Neural cell (in vitro differentiated cells): ENCODE measurements at regions not wholly inside any gene's neighbourhood (a gene's known extent, or its start where the extent isn't known, plus 50 kb on each side); places are given as distances from the start of the nearest gene placed in this dataset.

Experiments
- H2AFZ ChIP-seq: fragments of 200-600, 300-800 bp; sonication (generic), shearing (Covaris generic); 2 replicates; pipeline ENCODE4 v1.6.0; 2014; ENCODE audit warnings: low read depth, mild to moderate bottlenecking, antibody characterized with exemption, low read length, moderate library complexity
- H3F3A ChIP-seq: fragments of 200-600 bp; shearing (Covaris generic); 2 replicates; pipeline ENCODE4 v1.6.1; 2016; ENCODE audit warnings: mild to moderate bottlenecking, moderate library complexity, mixed read lengths, antibody characterized with exemption, low read length; ENCODE audit not compliant: insufficient read depth, poor library complexity, severe bottlenecking
- H3K27ac ChIP-seq: fragments of 200-600, 300-800 bp; sonication (generic), shearing (Covaris generic); 2 replicates; pipeline ENCODE4 v1.5.1; 2014; ENCODE audit warnings: mild to moderate bottlenecking, low read length, moderate library complexity
- H3K27me3 ChIP-seq: fragments of 300-800, 200-600 bp; sonication (generic), shearing (Covaris generic); 2 replicates; pipeline ENCODE4 v1.6.0; 2014; ENCODE audit warnings: mild to moderate bottlenecking, low read depth, low read length, moderate library complexity; ENCODE audit not compliant: insufficient read depth
- H3K36me3 ChIP-seq: fragments of 300-800, 200-600 bp; sonication (generic), shearing (Covaris generic); 2 replicates; pipeline ENCODE4 v1.5.1; 2014; ENCODE audit warnings: mild to moderate bottlenecking, antibody characterized with exemption, low read length, moderate library complexity; ENCODE audit not compliant: insufficient read depth
- H3K4me2 ChIP-seq: fragments of 300-800, 200-600 bp; sonication (generic), shearing (Covaris generic); 2 replicates; pipeline ENCODE4 v1.6.0; 2014; ENCODE audit warnings: mild to moderate bottlenecking, low read length
- H3K4me3 ChIP-seq: fragments of 300-800, 200-600 bp; sonication (generic), shearing (Covaris generic); 2 replicates; pipeline ENCODE4 v1.5.1; 2014; ENCODE audit warnings: mild to moderate bottlenecking, low read length, moderate library complexity
- H3K79me2 ChIP-seq: fragments of 200-600 bp; shearing (Covaris generic); replicated peaks from 2 replicates; pipeline ENCODE4 v1.6.0; 2014; ENCODE audit warnings: mild to moderate bottlenecking, low read length, moderate library complexity; ENCODE audit not compliant: insufficient read depth
- H3K9ac ChIP-seq: fragments of 300-800, 200-600 bp; sonication (generic), shearing (Covaris generic); 2 replicates; pipeline ENCODE4 v1.6.1; 2016; ENCODE audit warnings: mild to moderate bottlenecking, low read length, mixed read lengths
- H3K9me2 ChIP-seq: fragments of 200-600 bp; shearing (Covaris generic); 2 replicates; pipeline ENCODE4 v1.6.1; 2016; ENCODE audit warnings: mild to moderate bottlenecking, low read length, mixed read lengths; ENCODE audit not compliant: insufficient read depth
- H3K9me3 ChIP-seq: fragments of 200-600, 300-800 bp; sonication (generic), shearing (Covaris generic); 2 replicates; pipeline ENCODE4 v1.6.1; 2016; ENCODE audit warnings: mild to moderate bottlenecking, mixed run types, low read length, moderate library complexity, mixed read lengths
- H4K20me1 ChIP-seq: fragments of 200-600 bp; shearing (Covaris generic); 2 replicates; pipeline ENCODE4 v1.6.1; 2016; ENCODE audit warnings: mild to moderate bottlenecking, mixed run types; ENCODE audit not compliant: insufficient read depth
- EP300 ChIP-seq: fragments of 450-650 bp; conservative IDR thresholded peaks from 2 replicates; pipeline ENCODE4 v1.6.1; 2014; ENCODE audit warnings: antibody characterized with exemption, mild to moderate bottlenecking, moderate library complexity; ENCODE audit not compliant: poor library complexity, severe bottlenecking
- EZH2 ChIP-seq: fragments of 200-600, 300-800 bp; shearing (Covaris generic), sonication (generic); IDR thresholded peaks from 2 replicates; pipeline ENCODE4 v1.6.1; 2014; ENCODE audit warnings: antibody characterized with exemption, low read length, borderline replicate concordance, mild to moderate bottlenecking; ENCODE audit not compliant: insufficient read depth, poor library complexity, severe bottlenecking
- MXI1 ChIP-seq: fragments of 450-650 bp; conservative IDR thresholded peaks from 2 replicates; pipeline ENCODE4 v1.6.1; 2014; ENCODE audit warnings: antibody characterized with exemption, mild to moderate bottlenecking; ENCODE audit not compliant: poor library complexity, severe bottlenecking
- POLR2AphosphoS5 ChIP-seq: IDR thresholded peaks from 2 replicates; pipeline ENCODE4 v1.6.1; 2012
- RAD21 ChIP-seq: fragments of 450-650 bp; conservative IDR thresholded peaks from 2 replicates; pipeline ENCODE4 v1.6.1; 2014; ENCODE audit warnings: antibody characterized with exemption, mild to moderate bottlenecking, moderate library complexity
- SMC3 ChIP-seq: fragments of 450-650 bp; conservative IDR thresholded peaks from 2 replicates; pipeline ENCODE4 v1.6.1; 2014; ENCODE audit warnings: antibody characterized with exemption, mild to moderate bottlenecking, moderate library complexity; ENCODE audit not compliant: poor library complexity
- TAF1 ChIP-seq: IDR thresholded peaks from 2 replicates; pipeline ENCODE4 v1.6.1; 2012; ENCODE audit warnings: low read depth
- TF ChIP-seq, protein P1 (sequence below): fragments of 450-650 bp; IDR thresholded peaks from 2 replicates; pipeline ENCODE4 v1.5.1; 2014; ENCODE audit warnings: antibody characterized with exemption, mild to moderate bottlenecking, moderate library complexity; ENCODE audit not compliant: poor library complexity, severe bottlenecking
- TF ChIP-seq, protein P2 (sequence below): IDR thresholded peaks from 2 replicates; pipeline ENCODE4 v1.6.1; 2012; ENCODE audit warnings: borderline replicate concordance

DNA sequence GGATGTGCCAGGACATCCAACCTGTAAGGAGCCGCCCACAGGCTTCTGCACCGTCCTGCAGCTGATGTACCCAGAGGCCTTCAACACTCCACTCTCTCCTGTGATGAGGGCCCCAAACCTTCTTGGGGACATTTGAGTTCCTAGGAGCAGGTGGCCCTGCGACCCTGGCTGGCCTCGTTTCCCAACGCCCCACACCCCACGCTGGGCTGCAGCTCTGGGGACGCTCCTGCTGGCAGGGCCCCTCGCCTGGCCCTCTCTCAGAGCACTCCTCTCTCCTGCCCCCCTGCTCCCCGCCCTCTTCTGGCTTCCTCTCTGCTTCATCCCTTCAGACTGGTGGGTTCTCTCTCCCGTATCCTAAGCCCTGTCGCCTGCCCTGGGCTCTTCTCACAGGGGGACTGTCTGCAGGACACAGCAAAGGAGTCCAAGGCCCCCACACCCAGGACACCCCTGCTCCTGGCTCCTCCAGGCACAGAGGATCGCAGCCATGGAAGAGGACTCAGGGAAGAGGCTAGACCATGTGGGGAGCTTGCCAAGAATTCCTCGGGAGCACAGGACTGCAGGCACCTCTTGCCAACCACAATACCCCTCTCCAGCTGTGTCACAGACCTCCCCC lies 541.4 kb downstream of the TCERG1L start:
- no peaks in the 10 kb centered on the region for H3F3A ChIP-seq

DNA sequence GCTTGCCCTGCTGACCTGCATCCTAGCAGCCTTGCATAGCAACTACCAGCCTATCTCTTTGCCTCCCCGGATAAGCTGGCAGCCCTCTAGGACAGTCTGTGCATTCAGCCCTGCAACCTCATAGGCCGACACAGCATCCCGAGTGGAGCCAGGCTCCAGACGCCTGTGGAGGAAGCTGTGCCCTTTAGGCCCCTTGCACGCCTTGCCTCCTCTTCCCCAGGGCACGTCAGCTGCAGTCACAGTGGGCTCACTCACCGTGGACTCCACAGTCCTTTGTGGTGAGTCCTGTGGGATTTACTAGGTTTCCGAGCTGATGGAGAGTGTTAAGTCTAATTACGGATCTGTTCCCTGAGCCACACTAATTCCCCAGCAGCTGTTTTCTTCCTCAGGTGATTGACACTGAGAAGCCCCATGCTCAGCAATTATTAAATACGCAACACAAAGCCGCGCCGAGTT lies 540.0 kb downstream of the TCERG1L start:
- no peaks in the 10 kb centered on the region for H3K79me2 ChIP-seq
- H3K27me3 ChIP-seq = no peaks in the 10 kb centered on the region
- no peaks in the 10 kb centered on the region for H3K9me2 ChIP-seq
- H3K9me3 ChIP-seq = no peaks in the 10 kb centered on the region
- no peak overlapping the region for H3K27ac ChIP-seq
- TF ChIP-seq EZH2 = no peak
- no peak for TF ChIP-seq RAD21
- no peak overlapping the region for H3K9ac ChIP-seq
- H3K4me2 ChIP-seq = no peak overlapping the region
- no peak overlapping the region for H3K4me3 ChIP-seq
- no peak overlapping the region for H2AFZ ChIP-seq
- no peaks in the 10 kb centered on the region for H3F3A ChIP-seq
- no peaks in the 10 kb centered on the region for H4K20me1 ChIP-seq
- H3K36me3 ChIP-seq = no peaks in the 10 kb centered on the region

More for the DNA sequence above, 541.4 kb downstream of the TCERG1L start:
- H2AFZ ChIP-seq = no peak overlapping the region
- H3K9ac ChIP-seq = no peak overlapping the region
- H3K4me2 ChIP-seq = no peak overlapping the region
- H3K9me3 ChIP-seq = no peaks in the 10 kb centered on the region
- H3K27ac ChIP-seq = no peak overlapping the region
- no peak overlapping the region for H3K4me3 ChIP-seq
- H3K79me2 ChIP-seq = no peaks in the 10 kb centered on the region
- TF ChIP-seq TAF1 (no peak), EP300 (no peak), RAD21 (no peak), POLR2AphosphoS5 (no peak), SMC3 (no peak), EZH2 (no peak), MXI1 (no peak)
- TF ChIP-seq, protein P1, sequence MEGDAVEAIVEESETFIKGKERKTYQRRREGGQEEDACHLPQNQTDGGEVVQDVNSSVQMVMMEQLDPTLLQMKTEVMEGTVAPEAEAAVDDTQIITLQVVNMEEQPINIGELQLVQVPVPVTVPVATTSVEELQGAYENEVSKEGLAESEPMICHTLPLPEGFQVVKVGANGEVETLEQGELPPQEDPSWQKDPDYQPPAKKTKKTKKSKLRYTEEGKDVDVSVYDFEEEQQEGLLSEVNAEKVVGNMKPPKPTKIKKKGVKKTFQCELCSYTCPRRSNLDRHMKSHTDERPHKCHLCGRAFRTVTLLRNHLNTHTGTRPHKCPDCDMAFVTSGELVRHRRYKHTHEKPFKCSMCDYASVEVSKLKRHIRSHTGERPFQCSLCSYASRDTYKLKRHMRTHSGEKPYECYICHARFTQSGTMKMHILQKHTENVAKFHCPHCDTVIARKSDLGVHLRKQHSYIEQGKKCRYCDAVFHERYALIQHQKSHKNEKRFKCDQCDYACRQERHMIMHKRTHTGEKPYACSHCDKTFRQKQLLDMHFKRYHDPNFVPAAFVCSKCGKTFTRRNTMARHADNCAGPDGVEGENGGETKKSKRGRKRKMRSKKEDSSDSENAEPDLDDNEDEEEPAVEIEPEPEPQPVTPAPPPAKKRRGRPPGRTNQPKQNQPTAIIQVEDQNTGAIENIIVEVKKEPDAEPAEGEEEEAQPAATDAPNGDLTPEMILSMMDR = no peak
- TF ChIP-seq, protein P2, sequence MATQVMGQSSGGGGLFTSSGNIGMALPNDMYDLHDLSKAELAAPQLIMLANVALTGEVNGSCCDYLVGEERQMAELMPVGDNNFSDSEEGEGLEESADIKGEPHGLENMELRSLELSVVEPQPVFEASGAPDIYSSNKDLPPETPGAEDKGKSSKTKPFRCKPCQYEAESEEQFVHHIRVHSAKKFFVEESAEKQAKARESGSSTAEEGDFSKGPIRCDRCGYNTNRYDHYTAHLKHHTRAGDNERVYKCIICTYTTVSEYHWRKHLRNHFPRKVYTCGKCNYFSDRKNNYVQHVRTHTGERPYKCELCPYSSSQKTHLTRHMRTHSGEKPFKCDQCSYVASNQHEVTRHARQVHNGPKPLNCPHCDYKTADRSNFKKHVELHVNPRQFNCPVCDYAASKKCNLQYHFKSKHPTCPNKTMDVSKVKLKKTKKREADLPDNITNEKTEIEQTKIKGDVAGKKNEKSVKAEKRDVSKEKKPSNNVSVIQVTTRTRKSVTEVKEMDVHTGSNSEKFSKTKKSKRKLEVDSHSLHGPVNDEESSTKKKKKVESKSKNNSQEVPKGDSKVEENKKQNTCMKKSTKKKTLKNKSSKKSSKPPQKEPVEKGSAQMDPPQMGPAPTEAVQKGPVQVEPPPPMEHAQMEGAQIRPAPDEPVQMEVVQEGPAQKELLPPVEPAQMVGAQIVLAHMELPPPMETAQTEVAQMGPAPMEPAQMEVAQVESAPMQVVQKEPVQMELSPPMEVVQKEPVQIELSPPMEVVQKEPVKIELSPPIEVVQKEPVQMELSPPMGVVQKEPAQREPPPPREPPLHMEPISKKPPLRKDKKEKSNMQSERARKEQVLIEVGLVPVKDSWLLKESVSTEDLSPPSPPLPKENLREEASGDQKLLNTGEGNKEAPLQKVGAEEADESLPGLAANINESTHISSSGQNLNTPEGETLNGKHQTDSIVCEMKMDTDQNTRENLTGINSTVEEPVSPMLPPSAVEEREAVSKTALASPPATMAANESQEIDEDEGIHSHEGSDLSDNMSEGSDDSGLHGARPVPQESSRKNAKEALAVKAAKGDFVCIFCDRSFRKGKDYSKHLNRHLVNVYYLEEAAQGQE = no peak
- no peaks in the 10 kb centered on the region for H3K36me3 ChIP-seq
- H4K20me1 ChIP-seq = no peaks in the 10 kb centered on the region
- no peaks in the 10 kb centered on the region for H3K27me3 ChIP-seq
- H3K9me2 ChIP-seq = no peaks in the 10 kb centered on the region
